COLO668 (cell line): ENCODE measurements at regions not wholly inside any gene's neighbourhood (a gene's known extent, or its start where the extent isn't known, plus 50 kb on each side); places are given as distances from the start of the nearest gene placed in this dataset.
"Not testable (repeated sequence)": the region's sequence is repeated elsewhere in the genome, so short reads cannot be mapped to it uniquely, and the experiment has no call there.

Source experiments
- DNase-seq: peaks from one replicate; lab custom pipeline; 2025; ENCODE audit not compliant: unreplicated experiment; lab: John Stamatoyannopoulos, UW

DNA sequence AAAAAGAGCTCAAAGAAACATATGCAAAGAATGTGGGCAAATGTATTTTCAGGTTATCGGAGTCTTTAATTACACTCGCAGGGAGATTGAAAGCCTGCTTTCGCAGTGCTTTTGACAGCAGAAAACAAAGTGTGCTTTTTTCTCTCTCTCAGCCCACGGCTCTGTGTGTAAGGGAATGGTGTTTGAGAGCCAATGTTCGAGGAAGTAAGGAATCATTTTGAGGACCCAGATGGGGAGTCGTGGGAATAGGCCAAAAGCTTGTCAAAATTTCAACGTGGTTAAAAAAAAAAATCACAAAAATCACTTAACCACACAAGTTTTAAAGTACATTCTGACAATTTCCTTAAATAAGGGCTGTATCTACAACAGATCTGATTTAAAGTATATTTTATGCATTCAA is 197.1 kb upstream of the IRS2 start:
- no peak for DNase-seq

DNA sequence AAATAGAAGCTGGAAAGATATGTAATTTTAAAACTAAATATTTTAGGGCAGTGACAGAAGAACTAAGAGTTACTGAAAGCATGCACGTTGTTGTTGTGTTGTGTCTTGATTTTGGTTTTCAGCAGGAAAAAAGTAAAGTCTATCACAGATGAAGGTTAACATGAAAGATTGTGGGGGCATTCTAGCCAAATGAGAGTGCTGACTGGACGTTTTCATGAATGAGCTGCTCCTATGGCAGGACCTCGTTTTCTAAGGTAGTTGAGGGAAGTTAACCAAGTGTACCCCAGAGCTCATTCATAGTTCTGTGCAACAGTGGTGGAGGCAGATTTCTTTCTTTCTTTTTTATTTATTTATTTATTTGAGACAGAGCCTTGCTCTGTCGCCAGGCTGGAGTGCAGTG is 194.6 kb upstream of the IRS2 start:
- DNase-seq, result no peak

DNA sequence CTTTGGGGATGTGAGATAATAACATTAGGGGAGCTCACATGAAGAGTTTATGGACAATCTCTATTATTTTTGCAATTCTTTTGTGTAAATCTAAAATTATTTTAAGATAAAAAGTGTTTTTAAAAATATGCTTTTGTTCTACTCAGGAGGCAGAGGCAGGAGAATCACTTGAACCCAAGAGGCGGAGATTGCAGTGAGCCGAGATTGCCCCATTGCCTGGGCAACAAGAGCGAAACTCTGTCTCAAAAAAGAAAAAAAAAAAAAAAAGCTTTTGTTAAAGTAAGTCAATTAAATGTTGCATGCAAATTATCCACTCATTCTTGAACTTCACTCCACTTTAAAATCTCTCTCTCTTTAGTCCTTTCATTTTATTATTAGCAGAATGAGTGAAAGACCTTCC is 193.3 kb upstream of the IRS2 start:
- not testable (repeated sequence) for DNase-seq

DNA sequence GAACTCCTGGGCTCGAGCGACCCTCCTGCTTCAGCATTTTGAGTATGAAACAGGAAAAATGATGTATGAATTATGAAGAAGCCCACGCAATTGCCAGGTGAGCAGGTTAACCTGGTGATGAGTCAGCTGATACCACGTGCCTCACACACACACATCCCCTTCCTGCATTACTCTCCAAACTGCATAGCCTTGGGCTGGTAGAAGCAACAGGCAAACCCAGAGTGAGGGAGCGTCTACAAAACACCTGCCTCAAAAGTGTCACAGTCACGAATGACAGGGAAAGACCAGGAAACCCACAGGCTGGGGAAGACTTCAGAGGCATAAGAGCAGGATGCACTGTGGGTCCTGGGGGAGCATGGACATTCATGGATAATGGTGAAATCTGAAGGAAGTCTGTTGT is 192.8 kb upstream of the IRS2 start:
- no peak for DNase-seq

DNA sequence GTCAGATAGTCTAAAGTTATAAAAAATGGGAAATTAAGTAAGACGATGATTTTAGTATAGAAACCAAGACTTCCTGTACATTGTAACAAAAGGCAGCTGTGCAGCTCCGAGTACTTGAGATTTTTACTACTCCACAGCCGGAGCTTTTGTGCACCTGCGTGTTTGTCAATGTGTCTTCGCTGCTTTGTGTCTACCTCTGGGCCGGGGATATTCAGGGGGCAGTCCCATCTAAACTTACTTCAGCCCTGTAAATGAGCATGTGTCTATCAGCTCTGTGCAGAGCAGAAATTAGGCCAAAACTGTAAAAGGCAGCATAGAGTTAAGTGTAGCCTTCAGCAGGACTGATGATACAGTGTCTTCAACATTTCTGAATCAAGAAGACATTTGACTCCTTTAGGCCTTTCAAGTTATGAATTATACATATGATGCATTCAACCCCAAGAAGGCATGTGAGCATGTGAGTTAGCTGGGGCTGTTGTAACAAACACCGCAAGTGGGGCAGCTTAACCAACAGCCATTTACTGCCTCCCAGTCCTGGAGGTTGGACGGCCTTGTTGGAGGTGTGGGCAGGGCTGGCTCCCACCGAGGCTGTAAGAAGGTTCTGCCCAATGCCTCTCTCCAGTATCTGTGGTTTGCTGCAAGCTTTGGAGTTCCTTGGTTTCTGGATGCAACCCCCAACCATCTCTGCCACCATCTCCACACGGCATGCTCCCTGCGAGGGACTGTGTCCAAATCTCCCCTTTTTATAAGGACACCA is 191.0 kb upstream of the IRS2 start:
- DNase-seq, result no peak

GRCh38 chr13:109976206-109976997 is 190.0 kb upstream of the IRS2 start:
- no peak for DNase-seq

GRCh38 chr13:109974354-109974753 is 188.0 kb upstream of the IRS2 start:
- no peak for DNase-seq

DNA sequence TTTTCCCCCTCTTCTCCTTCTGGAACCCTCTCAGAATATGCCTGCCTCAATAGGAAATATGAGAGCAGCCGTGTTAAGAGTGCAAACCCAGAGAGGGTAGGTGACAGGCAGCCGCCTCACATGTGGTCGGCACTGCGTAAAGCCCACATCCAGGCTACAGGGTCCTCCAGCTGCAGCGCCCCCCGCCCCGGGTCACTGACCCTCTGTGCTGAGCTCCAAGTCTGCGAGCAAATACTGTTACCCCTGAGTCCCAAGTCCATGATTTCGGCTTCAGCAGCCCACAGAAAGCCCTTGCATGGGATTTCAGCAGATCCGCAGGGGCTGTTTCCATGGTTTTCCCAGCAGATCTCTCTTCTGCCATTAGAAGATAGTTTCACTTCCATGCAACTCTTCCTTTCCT is 186.9 kb upstream of the IRS2 start:
- DNase-seq, result no peak

GRCh38 chr13:109971456-109972090 is 185.2 kb upstream of the IRS2 start:
- DNase-seq, result no peak

DNA sequence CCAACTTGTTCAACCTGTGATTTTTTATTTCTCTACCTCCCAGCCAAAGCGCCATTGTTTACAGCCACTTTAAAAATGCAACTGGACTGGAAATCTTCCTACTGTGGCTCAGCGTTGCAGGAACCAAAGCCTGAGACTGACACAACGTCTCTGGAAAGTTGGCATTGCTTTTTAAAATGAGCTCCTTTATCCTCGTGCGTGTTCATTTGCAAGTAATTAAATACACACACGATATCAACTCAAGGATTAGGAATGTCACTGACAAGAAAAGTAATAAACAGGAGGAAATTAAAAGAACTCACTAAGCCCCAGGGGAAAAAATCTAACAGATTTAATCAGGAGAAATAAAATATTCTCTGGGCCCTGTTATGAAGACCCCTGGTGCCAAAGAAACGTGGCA is 184.6 kb upstream of the IRS2 start:
- no peak for DNase-seq

DNA sequence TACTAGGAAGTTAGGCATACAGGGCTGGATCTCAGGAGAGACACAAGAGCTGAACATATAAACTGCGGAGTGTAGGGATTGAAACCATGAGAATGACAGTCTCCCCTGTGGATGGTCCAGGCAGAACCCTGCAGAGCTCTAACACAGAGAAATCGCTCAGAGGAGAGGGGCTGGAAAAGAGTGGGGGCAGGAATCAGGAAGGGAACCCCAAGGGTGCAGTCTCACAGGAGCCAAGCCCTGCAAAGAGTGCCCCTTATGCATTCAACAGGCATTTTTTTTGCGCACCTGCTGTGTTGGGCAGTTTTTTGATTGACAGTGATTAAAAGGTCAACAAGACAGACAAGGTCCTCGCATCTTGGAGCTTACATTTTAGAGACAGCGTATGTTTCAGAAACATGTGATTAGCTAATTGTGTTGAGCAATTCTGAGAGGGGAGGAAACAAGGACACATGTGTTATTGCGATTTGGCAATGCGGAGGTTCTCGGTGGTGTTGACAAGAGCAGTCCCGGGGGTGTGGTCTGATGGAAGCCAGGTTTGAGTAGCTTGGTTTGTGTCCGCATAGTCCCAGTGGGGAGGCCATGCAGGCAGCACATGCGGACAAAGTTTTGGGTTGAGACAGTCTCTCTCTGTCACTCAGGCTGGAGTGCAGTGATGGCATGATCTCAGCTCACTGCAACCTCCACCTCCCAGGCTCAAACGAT is 182.6 kb upstream of the IRS2 start:
- no peak for DNase-seq

DNA sequence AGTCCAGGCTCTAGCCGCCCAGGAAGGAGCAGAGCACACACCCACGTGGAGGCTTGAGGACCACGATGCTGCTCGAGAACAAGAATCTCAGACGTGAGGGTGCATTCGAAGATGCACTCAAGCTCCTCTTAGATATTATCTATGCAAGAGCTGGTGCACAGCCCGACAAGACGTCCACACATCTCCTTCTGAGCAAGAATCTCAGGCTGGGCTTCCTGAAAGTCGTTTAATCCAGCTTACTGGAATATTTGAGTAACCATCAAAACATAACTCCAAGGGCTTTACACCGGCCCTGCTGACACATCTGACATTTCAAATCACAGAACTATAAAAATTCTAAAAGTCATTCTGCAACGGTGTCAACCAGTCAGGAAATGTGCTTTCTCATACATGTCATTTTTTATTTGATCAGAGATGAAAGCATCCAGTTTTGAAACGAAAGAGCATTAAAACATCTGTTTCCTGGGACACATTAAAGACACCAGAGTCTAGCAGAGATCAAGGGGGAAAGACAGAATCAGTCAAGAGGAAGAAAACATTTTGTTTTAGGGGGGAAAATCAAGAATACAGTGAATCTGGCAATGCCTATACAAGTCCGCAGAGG is 177.7 kb upstream of the IRS2 start:
- no peak for DNase-seq

DNA sequence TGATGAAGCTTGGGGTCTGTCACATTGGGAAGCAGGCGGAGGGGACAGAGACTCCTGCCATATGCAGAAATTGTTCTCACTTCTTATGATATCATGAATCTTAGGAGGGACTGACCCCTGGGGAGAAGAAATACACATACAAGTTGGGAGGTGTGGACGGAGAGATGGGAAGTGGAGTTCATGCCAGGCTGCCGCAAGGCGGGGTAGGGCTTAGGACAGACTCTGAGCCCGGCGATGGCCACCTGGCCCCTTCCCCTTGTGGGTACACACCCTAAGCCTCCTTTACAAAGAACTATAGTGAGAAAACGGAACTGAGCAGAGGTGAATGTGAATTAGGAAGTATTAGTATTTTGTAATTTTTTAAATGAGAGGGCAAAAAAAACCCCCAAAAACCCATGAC is 177.0 kb upstream of the IRS2 start:
- no peak for DNase-seq

GRCh38 chr13:109959903-109960302 is 173.5 kb upstream of the IRS2 start:
- no peak for DNase-seq

- DNase-seq, result no peak
These were observed 171.5 kb upstream of the IRS2 start for GRCh38 chr13:109957875-109958274.

GRCh38 chr13:109955598-109955997 is 169.2 kb upstream of the IRS2 start:
- DNase-seq, result no peak

DNA sequence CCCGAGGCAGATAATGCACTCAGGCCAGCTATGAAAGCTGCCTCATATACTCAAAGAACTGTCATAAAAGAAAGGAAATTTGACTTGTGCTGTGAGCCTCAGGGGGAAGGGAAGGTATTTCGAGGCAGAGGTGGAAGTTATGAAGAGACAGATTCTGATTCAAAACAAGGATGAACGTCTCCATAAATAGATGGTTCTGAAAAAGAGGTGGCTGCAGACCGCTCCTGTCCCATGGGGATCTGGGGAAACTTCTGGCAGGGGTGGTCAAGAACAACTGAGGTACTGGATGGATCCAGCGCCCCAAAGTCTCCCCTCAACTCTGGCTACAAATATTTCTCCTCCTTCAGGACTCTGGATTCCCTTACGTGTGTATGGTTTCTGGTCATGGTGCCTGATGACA is 168.1 kb upstream of the IRS2 start:
- DNase-seq, result no peak

DNA sequence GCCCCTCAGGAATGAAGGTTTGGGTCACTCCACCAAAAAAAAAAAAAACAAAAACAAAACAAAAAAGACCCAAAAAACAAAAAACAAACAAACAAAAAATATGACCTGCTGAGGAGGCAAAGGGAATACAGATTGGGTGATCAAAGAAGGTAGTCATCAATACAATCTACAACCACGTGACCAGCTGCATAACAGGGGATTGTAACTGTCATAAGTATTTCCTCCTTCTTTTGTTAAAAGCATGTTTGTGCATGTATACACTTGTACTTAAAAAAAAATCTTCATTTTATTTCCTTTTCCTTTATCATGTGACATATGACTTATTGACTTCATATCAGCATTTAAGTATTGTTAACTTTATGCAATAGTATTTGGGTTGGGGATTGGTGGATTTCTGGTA is 165.1 kb upstream of the IRS2 start:
- no peak for DNase-seq

DNA sequence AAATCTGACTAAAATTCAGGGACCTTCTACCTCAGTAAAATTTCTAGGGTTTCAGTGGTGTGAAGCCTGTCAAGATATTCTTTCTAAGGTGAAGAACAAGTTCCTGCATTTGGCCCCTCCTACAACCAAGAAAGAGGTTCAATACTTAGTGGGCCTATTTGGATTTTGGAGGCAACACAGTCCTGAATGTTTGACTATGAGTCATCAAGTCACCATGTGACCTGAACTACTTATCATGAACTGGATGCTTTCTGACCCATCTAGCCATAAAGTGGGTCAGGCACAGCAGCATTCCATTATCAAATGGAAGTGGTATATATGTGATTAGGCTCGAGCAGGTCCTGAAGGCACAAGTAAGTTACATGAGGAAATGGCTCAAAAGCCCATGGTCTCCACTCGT is 163.0 kb upstream of the IRS2 start:
- no peak for DNase-seq

DNA sequence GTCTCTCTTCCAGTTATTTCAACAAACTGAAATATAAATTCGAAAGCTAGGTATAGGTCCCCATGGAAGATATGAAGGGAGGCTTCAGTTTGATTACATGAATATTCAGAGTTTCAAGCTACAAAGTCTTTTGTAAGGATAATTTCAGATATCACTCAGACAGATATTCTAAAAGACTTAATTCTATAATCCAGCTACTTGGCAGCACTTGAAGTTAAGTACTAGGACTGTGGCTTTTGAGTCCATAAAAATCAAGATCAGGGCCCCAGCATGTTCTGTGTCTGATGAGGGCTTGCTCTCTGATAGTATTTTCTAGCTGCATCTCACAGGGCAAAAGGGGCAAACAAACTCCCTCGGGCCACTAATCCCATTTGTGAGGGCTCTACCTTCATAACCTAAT is 160.6 kb upstream of the IRS2 start:
- DNase-seq, result no peak
